Left forelimb (tissue), 1 donor: ENCODE measurements at regions not wholly inside any gene's neighbourhood (a gene's known extent, or its start where the extent isn't known, plus 50 kb on each side); places are given as distances from the start of the nearest gene placed in this dataset.

ENCODE experiments used
- DNase-seq: peaks from one replicate; pipeline ENCODE4 v3.0.0-alpha.2; 2018; ENCODE audit warnings: low spot score

GRCh38 chr7:25752967-25753791 is 398.8 kb upstream of the NFE2L3 start:
- no peak for DNase-seq

- DNase-seq = no peak
Observed at GRCh38 chr7:25753837-25754236, 398.2 kb upstream of the NFE2L3 start.

- no peak for DNase-seq
Observed at GRCh38 chr7:25754333-25754732, 397.7 kb upstream of the NFE2L3 start.

- no peak for DNase-seq
Observed at GRCh38 chr7:25754751-25755150, 397.2 kb upstream of the NFE2L3 start.

- no peak for DNase-seq
Observed at GRCh38 chr7:25756601-25757000, 395.4 kb upstream of the NFE2L3 start.

GRCh38 chr7:25758559-25758958 is 393.4 kb upstream of the NFE2L3 start:
- no peak for DNase-seq

- DNase-seq = no peak
Observed at GRCh38 chr7:25759286-25759685, 392.7 kb upstream of the NFE2L3 start.

- no peak for DNase-seq
Observed at GRCh38 chr7:25759748-25760147, 392.2 kb upstream of the NFE2L3 start.

- DNase-seq = no peak
Observed at GRCh38 chr7:25762511-25763462, 389.2 kb upstream of the NFE2L3 start.

- no peak for DNase-seq
Observed at GRCh38 chr7:25763463-25763860, 388.5 kb upstream of the NFE2L3 start.

- DNase-seq = no peak
Observed at GRCh38 chr7:25765110-25765655, 386.8 kb upstream of the NFE2L3 start.

- no peak for DNase-seq
Observed at GRCh38 chr7:25770235-25770634, 381.8 kb upstream of the NFE2L3 start.

GRCh38 chr7:25770670-25771069 is 381.3 kb upstream of the NFE2L3 start:
- DNase-seq = no peak

- DNase-seq = no peak
Observed at GRCh38 chr7:25771491-25771890, 380.5 kb upstream of the NFE2L3 start.

- DNase-seq = no peak
Observed at GRCh38 chr7:25772802-25773201, 379.2 kb upstream of the NFE2L3 start.

- DNase-seq = no peak
Observed at GRCh38 chr7:25774675-25775074, 377.3 kb upstream of the NFE2L3 start.

- DNase-seq = no peak
Observed at GRCh38 chr7:25775570-25775969, 376.4 kb upstream of the NFE2L3 start.

- DNase-seq = no peak
Observed at GRCh38 chr7:25775999-25776743, 375.8 kb upstream of the NFE2L3 start.

- DNase-seq = no peak
Observed at GRCh38 chr7:25776744-25777123, 375.3 kb upstream of the NFE2L3 start.

- no peak for DNase-seq
Observed at GRCh38 chr7:25777969-25778708, 373.9 kb upstream of the NFE2L3 start.

GRCh38 chr7:25779002-25779546 is 372.9 kb upstream of the NFE2L3 start:
- DNase-seq = no peak
